CD4-positive, alpha-beta T cell treated with Interleukin-17A for 1 hour (primary cell): ENCODE measurements at regions not wholly inside any gene's neighbourhood (a gene's known extent, or its start where the extent isn't known, plus 50 kb on each side); places are given as distances from the start of the nearest gene placed in this dataset.
A peak's percentile ranks its signal among the peaks of the same experiment; 100 is the strongest.
"Not testable (repeated sequence)": the region's sequence is repeated elsewhere in the genome, so short reads cannot be mapped to it uniquely, and the experiment has no call there.

Experiments
- DNase-seq: peaks from one replicate; pipeline ENCODE4 v3.0.0-alpha.2; 2020

- DNase-seq = no peak
These were observed 589.5 kb upstream of the LCORL start for GRCh38 chr4:18611026-18611425.

DNA sequence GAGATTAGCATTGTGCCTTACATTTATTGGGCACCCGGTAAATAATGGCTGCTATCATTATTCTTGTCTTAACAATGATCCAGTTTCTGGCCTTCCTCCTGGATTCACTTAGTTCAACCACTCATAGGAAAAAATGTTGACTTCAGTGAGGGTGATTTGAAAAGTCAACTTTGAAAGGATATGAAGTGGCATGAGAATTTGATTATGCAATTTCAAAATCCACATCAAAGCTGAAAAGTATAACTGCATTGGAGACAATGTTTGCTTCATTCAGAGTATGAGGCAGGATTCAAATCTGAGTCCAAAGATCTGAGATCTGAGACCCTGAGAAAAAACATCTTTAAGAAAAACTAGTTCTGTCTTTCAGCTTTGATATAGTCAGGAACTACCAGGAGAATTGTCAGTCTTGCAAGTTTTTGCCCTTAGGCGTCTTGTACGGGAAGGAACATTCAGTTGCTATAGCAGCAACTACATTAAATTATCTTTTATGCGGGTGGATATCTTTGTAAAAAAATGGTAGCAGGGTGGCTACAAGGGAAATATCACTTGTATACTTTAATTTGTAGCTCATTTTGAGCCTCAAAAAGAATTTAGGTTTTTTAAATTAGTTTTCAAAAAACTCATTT lies 587.5 kb upstream of the LCORL start:
- no peak for DNase-seq

GRCh38 chr4:18602610-18603009 lies 581.1 kb upstream of the LCORL start:
- DNase-seq = not testable (repeated sequence)

DNA sequence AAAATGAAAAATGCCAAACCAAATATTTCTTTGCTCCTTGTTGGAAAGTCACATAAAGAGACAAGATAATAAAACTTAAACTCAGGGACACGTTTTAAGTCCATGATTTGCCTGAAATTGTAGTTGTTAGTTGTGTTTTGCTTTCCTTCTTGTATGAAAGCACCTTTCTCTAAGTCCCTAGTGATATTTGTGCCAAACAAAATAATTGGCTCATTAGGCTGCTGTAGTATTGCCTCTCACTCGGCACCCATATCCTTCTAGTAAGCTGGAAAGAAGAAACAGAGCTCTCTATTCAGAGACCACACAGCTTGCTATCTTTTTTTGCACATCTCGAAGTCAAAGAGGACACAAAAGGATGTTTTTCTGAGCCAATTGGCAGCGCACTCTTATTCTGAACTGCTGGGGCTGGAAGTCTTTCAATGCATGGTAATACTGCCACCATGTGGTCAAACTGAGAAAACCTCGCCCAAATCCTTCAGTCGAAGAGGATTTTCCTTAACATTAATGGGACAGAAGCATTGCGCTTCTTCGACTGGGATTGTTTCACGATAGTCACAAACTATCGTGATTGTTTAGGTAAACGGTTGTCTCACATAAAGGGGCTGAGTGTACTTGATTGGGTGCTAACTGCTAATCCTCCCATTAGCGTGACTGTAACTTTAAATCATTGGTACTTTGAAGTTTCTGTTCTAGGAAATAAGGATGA lies 571.9 kb upstream of the LCORL start:
- peak; percentile 70 for DNase-seq

DNA sequence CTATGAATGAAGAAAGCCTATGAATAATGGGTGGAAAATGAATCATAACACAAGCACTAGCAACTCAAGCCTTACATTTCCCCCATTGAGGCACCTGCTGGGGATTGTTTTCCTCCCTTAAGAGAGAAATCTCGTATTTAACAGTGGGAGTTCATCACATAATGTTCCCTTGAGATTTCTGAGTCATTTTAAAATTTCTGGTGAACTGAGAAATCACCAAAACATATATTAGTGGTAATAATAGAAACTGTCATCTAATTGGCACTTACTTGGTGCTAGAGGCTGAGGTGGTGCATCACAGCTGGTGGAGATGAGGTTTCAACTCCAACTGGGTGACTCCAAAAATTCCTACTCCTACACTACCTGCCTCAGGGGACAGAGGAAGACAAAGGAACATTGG lies 561.3 kb upstream of the LCORL start:
- no peak for DNase-seq

DNA sequence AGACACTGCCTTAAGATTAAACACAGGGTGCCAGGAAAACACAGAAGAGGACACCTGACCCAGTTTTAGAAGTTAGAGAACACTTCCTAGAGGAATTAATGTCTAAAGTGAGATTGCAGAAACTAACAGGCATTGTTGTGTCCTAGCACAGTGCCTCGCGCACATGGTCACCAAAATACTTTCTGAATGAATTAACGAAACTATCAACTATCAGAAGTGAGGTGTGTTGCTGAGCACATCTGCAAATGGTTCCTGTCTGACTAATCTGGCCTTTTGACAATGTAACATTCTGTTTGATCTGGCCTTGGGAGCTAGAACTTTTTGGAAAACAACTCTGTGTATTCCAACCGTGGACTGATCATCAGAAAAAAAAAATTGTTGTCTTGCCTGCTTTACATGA lies 556.8 kb upstream of the LCORL start:
- no peak for DNase-seq

DNA sequence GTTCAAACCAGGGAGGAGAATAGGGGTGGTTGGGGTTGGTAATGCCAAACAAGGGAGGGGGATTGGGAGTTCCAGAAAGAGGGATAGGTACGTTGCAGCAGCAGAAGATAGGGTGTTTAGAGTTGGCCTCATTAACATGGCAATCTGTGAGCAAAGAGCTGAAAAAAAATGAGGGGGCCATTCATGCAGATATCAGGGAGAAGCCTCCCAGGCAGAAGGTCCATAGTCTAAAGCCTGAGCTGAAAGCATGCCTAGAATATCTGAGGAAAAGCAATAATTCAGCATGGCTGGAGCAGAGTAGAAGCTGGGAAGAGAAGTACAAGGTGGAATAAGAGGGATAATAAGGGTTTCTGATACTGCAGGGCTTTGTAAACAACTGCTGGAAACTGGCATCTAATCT lies 550.9 kb upstream of the LCORL start:
- DNase-seq = no peak

- DNase-seq = no peak
These were observed 549.8 kb upstream of the LCORL start for GRCh38 chr4:18571301-18571761.

- no peak for DNase-seq
These were observed 548.8 kb upstream of the LCORL start for GRCh38 chr4:18570370-18570769.

DNA sequence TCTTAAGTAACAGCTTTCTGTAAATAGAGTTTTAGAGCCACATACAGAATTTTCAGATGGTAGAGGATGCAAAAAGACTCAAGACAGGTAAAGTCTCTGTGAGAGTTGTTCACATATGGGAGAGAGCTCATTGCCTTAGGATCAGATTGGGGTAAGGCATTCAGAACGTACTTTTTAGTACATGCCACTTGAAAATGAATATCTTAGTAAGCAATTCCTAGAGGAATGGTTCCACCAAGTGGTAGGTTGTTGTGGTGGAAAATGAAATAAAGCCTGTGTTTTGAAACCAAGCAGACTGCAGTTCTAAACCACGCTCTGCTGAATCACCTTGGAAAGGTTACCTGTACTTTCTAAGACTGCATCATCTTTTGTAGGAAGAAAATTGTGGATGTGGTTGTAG lies 547.0 kb upstream of the LCORL start:
- DNase-seq = no peak

GRCh38 chr4:18566970-18567799 lies 545.6 kb upstream of the LCORL start:
- DNase-seq = no peak

- no peak for DNase-seq
These were observed 537.9 kb upstream of the LCORL start for GRCh38 chr4:18559492-18559891.

DNA sequence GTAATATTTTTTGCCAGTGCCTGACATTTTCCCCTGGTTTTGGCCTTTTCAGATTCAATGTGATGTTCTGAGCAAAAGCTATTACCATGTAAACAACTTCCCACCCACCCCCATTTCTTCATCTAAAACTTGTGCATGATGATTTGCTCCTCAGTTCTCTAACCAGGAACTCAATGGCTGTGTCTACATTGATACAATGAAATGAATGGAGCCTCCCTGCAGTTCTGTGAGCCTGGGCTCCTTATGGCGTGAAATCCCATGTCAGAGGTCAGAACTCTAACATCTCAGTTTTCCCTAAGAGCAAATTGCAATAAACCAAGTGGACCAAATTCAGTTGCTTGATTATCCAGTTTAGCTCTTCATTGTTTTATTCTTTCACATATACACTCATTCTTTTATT lies 534.8 kb upstream of the LCORL start:
- no peak for DNase-seq

DNA sequence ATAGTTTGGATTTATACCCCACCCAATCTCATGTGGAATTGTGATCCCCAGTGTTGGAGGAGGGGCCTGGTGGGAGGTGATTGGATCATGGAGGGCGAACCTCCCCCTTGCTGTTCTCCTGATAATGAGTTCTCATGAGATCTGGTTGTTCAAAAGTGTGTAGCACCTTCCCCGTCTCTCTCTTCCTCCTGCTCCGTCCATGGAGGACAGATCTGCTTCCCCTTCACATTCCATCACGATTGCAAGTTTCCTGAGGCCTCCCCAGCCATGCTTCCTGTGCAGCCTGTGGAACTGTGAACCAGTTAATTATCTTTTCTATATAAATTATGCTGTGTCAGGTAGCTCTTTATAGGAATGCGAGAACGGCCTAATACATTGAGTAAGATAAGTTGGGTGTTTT lies 518.8 kb upstream of the LCORL start:
- DNase-seq = no peak

DNA sequence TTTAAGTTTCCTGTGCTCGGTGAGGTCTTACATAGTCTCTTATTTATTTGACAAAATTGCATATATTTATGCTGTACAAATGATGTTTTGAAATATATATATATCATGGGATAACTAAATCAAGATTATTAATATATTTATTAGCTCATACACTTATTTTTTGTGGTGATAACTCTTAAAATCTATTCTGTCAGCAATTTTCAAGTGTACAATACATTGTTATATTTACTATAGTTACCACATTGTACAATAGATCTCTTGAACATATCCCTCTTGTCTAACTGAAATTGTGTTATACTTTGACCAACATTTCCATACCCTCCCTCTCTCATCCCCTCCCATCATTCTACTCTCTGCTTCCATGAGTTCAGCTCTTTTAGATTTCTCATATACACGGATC lies 516.6 kb upstream of the LCORL start:
- no peak for DNase-seq

- no peak for DNase-seq
These were observed 514.9 kb upstream of the LCORL start for GRCh38 chr4:18536428-18536827.

GRCh38 chr4:18535948-18536347 lies 514.4 kb upstream of the LCORL start:
- no peak for DNase-seq

GRCh38 chr4:18533262-18533775 lies 511.8 kb upstream of the LCORL start:
- DNase-seq = no peak

DNA sequence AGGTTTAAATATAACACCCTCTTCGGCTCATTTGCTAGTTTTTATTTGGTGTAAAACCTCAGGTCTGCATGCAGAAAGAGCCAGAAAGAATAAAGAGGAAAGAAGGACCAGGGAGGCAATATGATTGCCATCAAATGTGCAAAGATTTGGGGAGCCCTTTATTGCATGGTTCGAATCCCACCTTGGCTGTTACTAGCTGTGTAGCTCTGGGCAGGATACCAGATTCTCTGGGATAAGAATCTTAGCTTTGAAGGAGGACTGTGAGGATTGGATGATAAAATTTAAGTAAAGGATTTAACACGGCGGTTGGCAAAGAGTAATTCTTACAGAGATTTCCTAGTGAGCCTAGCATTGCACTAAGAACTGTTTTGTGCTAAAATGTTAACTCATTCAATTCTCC lies 510.2 kb upstream of the LCORL start:
- no peak for DNase-seq

DNA sequence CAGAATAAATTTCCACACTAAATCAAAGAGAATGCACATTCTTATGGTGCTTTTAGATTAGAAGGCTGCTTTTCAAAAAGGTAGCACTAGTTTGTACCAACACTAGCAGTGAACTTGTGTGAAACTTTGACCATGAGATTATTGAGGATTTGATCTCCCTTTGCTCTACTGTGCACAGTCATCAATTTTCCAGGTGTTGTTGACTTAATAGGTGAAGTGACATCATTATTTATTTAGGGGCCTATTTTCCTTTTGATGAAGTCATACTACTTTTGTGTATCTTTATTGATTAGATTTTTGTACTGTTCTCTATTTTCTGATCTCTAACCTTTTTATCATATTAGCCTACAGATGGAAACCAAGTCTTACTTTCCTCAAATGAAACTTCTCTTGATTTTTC lies 507.9 kb upstream of the LCORL start:
- DNase-seq = no peak

DNA sequence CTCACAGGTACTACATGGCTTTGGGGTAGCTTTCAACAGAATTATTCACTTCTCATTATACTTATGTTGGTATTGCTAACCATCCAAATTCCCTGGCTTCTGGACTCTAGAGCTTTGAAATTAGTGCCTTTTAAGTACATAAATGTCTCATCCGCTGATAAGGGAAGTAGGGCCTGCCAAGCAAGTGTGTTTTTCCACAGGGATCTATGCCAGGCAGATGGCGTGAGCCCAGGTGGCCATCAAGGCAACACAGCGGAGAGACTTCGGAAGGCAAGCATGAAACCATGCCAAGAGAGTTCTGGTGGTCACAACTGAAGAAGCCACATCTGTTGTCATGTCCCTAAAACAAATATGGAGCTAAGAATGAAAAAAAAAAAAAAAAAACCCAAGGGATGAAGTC lies 503.1 kb upstream of the LCORL start:
- DNase-seq = no peak

GRCh38 chr4:18518098-18518497 lies 496.5 kb upstream of the LCORL start:
- no peak for DNase-seq

DNA sequence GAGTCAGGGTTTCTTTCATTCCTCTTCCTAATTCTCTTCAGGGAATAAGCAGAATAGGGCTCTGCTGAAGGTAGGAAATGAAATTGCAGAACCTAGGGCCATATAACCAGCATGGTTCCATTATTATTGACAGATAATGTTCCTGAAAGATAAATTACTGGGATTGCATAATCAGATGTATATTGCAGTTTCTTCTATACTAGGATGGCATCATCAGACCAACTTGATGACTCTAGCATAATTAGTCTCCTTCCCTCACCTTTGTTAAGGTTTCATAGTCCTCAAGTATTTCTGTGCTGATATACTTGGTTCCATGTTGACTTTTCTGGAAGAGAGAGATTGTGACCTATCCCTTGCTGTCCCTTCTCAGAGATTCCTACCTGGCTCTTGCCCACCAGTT lies 492.3 kb upstream of the LCORL start:
- no peak for DNase-seq

DNA sequence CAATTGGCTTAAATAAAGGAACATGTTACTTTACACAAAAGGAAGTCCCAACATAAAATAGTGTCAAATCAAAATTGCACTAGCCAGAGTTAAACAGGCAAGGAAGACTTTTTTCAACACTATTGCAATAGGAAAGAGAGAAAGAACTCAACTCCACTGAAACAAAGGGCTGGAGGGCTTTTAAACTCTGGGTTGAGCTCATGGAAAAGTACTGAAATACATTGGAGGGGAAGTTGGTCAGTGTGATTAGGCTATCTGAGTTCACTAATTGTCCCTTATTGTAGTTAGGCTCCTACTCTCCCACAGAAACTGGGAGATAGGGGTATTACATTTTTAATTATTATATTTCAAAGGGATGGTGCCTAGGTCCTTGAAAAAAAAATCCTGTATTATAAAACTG lies 491.2 kb upstream of the LCORL start:
- no peak for DNase-seq
